ENCODE measurements at regions not wholly inside any gene's neighbourhood (a gene's known extent, or its start where the extent isn't known, plus 50 kb on each side); places are given as distances from the start of the nearest gene placed in this dataset.

DNA sequence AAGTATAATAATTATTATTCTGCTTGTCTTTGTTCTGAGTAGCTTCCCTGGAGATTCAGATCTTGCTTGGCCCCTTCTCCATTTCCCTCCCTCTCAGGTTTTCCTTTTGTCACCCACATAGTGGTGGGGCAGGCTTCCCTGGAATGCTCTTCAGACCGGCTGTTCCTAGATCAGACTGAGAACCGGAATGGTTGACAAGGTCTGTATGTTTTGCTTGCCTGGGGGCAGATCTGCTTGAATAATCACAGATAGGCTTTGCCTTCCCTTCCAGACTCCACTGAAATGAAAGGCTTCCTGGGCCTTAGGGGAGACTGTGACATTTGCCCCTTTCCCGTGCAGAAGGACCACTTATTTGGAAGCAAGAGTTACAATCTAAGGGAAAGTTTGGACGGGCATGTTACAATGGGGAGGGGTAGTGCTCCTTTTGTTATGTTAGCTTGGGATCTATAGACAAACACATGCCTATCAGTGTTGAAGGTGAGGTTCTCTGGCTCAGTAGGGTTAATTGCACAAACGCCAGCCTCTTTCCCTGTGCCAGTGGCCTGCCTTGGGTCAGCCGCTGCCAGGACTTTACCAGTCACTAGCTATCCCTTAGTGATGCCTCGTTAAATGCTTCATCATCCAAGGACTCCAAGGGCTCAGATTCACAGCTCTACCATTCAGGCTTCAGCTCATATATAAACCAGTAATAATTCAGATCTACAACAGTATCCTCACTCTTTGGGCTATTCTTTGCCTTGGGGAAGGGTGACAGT, 178.6 kb downstream of the SNAPC1 start:
- WGBS (ENCODE audit: insufficient coverage, low lambda C conversion rate): no CpG with 5 or more reads among the region's 7 CpGs
- DNase-seq: no peak
- no peak overlapping the region for H3K4me3 ChIP-seq (ENCODE audit: low read length)

DNA sequence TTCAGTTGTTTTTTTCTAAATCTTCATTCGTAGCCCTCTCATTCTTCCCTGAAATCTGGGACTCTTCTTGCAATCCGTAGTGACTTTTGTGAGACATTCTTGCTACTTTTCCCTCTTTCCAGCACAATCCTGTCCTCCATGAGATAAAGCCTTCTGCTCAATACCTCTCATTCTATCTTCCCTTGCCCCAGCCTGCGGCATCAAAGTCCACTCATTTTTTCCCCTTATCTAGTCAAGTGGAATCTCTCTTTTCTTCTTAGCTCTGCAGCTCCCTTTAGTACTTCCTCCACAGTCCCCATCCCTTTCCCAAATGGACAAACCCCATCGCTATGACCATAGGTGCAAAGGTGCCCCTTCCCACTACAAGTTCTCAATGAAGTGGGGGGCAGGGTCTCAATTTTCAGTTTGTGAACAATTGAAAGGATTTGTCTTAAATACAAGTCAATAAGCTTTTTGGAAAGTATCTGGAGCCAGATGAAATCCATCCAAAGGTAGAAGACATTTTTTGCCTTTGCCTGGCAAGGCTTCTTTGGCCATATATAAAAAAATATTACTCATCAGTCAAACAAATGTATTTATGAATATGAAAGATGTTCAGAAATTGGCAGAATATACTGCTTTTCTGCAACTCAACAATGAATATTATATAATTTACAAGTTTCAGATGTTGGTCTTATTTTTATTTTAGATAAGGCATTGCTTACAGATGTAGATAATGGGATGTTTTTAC, 179.4 kb downstream of the SNAPC1 start:
- H3K4me1 ChIP-seq (ENCODE audit: control insufficient read depth, insufficient read depth, low read length): no peaks in the 10 kb centered on the region
- DNase-seq: no peak
- no peaks in the 10 kb centered on the region for H3K27me3 ChIP-seq (ENCODE audit: control insufficient read depth, insufficient read depth, low read length)
- WGBS (ENCODE audit: insufficient coverage, low lambda C conversion rate): 86% methylated on average over 2 of the region's 4 CpGs
- no peaks in the 10 kb centered on the region for H3K9me3 ChIP-seq (ENCODE audit: control insufficient read depth, low read depth, low read length)
- no peak overlapping the region for H3K4me3 ChIP-seq (ENCODE audit: low read length)
- H3K36me3 ChIP-seq (ENCODE audit: control insufficient read depth, insufficient read depth, low read length): no peaks in the 10 kb centered on the region
- no peak overlapping the region for H3K27ac ChIP-seq (ENCODE audit: low read length)

More for the DNA sequence above, 178.6 kb downstream of the SNAPC1 start:
- Histone ChIP-seq H3K4me1 (ENCODE audit: control insufficient read depth, insufficient read depth, low read length) (no peaks in the 10 kb centered on the region), H3K27me3 (ENCODE audit: control insufficient read depth, insufficient read depth, low read length) (no peaks in the 10 kb centered on the region), H3K9me3 (ENCODE audit: control insufficient read depth, low read depth, low read length) (no peaks in the 10 kb centered on the region), H3K27ac (ENCODE audit: low read length) (no peak overlapping the region), H3K36me3 (ENCODE audit: control insufficient read depth, insufficient read depth, low read length) (no peaks in the 10 kb centered on the region)

DNA sequence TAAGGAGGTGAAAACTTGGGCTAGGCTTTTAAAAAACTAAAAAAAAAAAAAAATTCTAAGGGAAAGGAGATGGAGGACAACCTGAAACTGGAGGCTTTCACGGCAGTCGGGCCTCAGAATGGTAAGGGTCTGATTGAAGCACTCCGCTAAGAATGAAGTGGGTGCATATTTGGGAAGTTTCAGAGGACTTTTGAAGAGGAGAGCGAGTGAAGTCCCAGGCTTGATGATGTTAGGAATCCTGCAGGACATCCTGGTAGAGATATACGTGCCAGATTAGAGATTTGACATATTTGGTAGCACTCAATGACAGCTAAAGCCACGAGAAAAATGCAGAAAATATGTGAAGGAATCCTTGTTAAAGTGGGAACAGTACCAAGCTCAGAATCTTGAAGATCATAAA, 186.2 kb downstream of the SNAPC1 start:
- DNase-seq: no peak
- 82% methylated on average over 2 of the region's 6 CpGs for WGBS (ENCODE audit: insufficient coverage, low lambda C conversion rate)
- H3K27me3 ChIP-seq (ENCODE audit: control insufficient read depth, insufficient read depth, low read length): no peaks in the 10 kb centered on the region
- no peak overlapping the region for H3K27ac ChIP-seq (ENCODE audit: low read length)
- H3K4me3 ChIP-seq (ENCODE audit: low read length): no peak overlapping the region
- H3K4me1 ChIP-seq (ENCODE audit: control insufficient read depth, insufficient read depth, low read length): no peaks in the 10 kb centered on the region
- H3K9me3 ChIP-seq (ENCODE audit: control insufficient read depth, low read depth, low read length): no peaks in the 10 kb centered on the region
- no peaks in the 10 kb centered on the region for H3K36me3 ChIP-seq (ENCODE audit: control insufficient read depth, insufficient read depth, low read length)

DNA sequence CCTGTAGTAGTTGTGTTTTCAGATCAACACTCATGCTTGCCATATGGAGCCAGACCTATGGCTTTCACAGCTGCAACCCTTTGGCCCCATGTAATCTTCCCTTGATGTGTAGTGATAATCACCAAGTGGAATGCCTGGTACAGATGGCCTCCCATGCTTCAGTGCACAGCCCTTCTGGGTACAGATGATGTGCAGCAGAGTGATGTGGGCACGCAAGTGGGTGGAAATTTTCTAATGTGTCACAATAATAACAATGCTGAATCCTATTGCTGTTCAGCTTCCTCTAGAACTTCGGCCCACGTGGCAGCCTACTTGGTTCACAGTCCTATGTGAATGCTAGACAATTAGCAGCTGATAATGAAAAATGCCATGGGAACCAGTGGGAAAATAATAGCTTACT, 188.1 kb downstream of the SNAPC1 start:
- no peak overlapping the region for H3K27ac ChIP-seq (ENCODE audit: low read length)
- no peaks in the 10 kb centered on the region for H3K4me1 ChIP-seq (ENCODE audit: control insufficient read depth, insufficient read depth, low read length)
- no CpG with 5 or more reads among the region's 3 CpGs for WGBS (ENCODE audit: insufficient coverage, low lambda C conversion rate)
- no peaks in the 10 kb centered on the region for H3K9me3 ChIP-seq (ENCODE audit: control insufficient read depth, low read depth, low read length)
- no peaks in the 10 kb centered on the region for H3K36me3 ChIP-seq (ENCODE audit: control insufficient read depth, insufficient read depth, low read length)
- no peaks in the 10 kb centered on the region for H3K27me3 ChIP-seq (ENCODE audit: control insufficient read depth, insufficient read depth, low read length)
- no peak for DNase-seq
- no peak overlapping the region for H3K4me3 ChIP-seq (ENCODE audit: low read length)

DNA sequence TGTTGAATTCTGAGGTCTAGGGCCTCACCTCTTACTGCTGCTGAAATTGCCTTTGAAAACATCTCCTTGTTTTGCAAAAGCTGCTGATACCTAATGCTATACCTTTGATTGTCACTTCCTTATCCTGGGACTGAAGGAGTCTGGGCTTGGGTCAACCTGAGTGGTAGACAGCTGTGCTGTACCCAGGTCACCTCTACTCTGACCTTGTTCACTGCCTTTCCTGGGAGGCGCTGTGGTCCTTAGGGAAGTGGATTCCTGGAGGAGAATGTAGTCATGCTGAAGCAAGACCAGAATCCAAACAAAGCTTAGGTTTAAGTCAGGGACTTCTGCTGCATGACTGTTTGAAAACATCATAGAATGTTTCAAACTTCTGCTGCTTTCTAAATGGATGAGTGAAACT, 191.4 kb downstream of the SNAPC1 start:
- no CpG with 5 or more reads among the region's 1 CpG for WGBS (ENCODE audit: insufficient coverage, low lambda C conversion rate)
- Histone ChIP-seq H3K4me3 (ENCODE audit: low read length) (no peak overlapping the region), H3K27ac (ENCODE audit: low read length) (no peak overlapping the region), H3K27me3 (ENCODE audit: control insufficient read depth, insufficient read depth, low read length) (no peaks in the 10 kb centered on the region), H3K9me3 (ENCODE audit: control insufficient read depth, low read depth, low read length) (no peaks in the 10 kb centered on the region), H3K4me1 (ENCODE audit: control insufficient read depth, insufficient read depth, low read length) (no peaks in the 10 kb centered on the region), H3K36me3 (ENCODE audit: control insufficient read depth, insufficient read depth, low read length) (no peaks in the 10 kb centered on the region)
- DNase-seq: no peak

DNA sequence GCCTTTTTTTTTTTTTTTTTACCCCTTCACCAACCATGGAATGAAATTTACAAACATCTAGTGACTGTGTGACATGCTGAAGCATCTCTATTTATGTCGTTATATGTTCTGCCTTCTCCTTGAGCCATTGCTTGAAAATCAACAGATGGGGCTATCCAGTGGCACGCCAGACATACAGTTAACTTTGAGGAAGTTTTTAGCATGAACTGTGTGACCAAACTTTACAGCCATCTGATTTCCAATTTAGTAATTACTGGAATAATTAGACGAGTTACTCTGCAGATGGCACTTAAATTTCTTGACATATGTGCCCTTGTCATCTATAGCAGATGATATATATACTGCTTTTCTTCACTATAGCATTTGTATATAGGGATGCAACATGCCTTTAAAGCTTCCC, 192.1 kb downstream of the SNAPC1 start:
- no peak overlapping the region for H3K27ac ChIP-seq (ENCODE audit: low read length)
- no peaks in the 10 kb centered on the region for H3K9me3 ChIP-seq (ENCODE audit: control insufficient read depth, low read depth, low read length)
- H3K4me1 ChIP-seq (ENCODE audit: control insufficient read depth, insufficient read depth, low read length): no peaks in the 10 kb centered on the region
- H3K36me3 ChIP-seq (ENCODE audit: control insufficient read depth, insufficient read depth, low read length): no peaks in the 10 kb centered on the region
- no peak overlapping the region for H3K4me3 ChIP-seq (ENCODE audit: low read length)
- WGBS (ENCODE audit: insufficient coverage, low lambda C conversion rate): no CpG with 5 or more reads among the region's 3 CpGs
- H3K27me3 ChIP-seq (ENCODE audit: control insufficient read depth, insufficient read depth, low read length): no peaks in the 10 kb centered on the region
- no peak for DNase-seq

DNA sequence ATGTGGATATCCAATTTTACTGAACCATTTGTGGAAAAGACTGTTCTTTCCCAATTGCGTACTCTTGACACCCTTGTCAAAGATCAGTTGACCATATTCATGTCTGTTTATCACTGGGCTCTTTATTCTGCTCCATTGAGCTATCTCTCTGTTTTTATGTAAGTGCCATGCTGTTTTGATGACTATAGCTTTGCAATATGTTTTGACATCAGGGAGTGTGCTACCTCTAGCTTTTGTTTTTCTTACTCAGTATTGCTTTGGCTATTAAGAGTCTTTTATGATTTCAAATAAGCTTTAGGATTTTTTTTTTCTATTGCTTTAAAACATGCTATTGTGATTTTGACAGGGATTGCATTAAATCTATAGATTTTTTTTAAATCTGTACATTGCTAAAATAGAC, 194.3 kb downstream of the SNAPC1 start:
- no CpG with 5 or more reads among the region's 1 CpG for WGBS (ENCODE audit: insufficient coverage, low lambda C conversion rate)
- Histone ChIP-seq H3K27ac (ENCODE audit: low read length) (no peak overlapping the region), H3K27me3 (ENCODE audit: control insufficient read depth, insufficient read depth, low read length) (no peaks in the 10 kb centered on the region), H3K4me3 (ENCODE audit: low read length) (no peak overlapping the region), H3K9me3 (ENCODE audit: control insufficient read depth, low read depth, low read length) (no peaks in the 10 kb centered on the region), H3K4me1 (ENCODE audit: control insufficient read depth, insufficient read depth, low read length) (no peaks in the 10 kb centered on the region), H3K36me3 (ENCODE audit: control insufficient read depth, insufficient read depth, low read length) (no peaks in the 10 kb centered on the region)
- DNase-seq: no peak

DNA sequence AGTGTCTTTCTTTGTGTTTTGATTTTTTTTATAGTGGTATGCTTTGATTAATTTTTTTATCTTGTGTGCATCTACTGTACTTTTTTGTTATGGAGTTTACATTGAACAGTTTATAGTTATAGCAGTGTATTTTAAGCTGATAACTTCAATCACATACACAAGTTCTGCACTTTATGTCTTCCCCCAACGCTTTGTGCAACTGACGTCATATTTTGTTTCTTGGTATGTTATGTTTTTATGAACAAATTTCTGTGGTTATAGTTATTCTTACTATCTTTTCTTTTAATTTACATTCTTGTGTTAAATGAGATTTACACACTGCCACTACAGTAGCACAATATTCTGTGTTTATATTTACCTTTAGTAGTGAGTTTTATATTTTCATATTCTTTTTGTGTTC, 197.1 kb downstream of the SNAPC1 start:
- no peaks in the 10 kb centered on the region for H3K9me3 ChIP-seq (ENCODE audit: control insufficient read depth, low read depth, low read length)
- no peaks in the 10 kb centered on the region for H3K27me3 ChIP-seq (ENCODE audit: control insufficient read depth, insufficient read depth, low read length)
- no peak for DNase-seq
- no CpG with 5 or more reads among the region's 2 CpGs for WGBS (ENCODE audit: insufficient coverage, low lambda C conversion rate)
- H3K27ac ChIP-seq (ENCODE audit: low read length): no peak overlapping the region
- H3K36me3 ChIP-seq (ENCODE audit: control insufficient read depth, insufficient read depth, low read length): no peaks in the 10 kb centered on the region
- H3K4me1 ChIP-seq (ENCODE audit: control insufficient read depth, insufficient read depth, low read length): no peaks in the 10 kb centered on the region
- H3K4me3 ChIP-seq (ENCODE audit: low read length): no peak overlapping the region

DNA sequence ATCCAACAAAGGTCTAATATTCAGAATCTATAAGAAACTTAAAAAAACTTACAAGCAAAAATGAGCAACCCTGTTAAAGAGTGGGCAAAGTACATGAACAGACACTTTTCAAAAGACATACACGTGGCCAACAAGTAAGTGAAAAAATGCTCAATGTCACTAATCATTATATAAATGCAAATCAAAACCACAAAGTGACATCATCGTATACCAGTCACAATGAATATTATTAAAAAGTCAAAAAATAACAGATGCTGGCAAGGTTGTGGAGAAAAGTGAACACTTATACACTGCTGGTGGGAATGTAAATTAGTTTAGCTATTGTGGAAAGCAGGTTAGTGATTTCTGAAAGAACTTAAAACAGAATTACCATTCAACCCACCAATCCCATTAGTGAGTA, 199.1 kb downstream of the SNAPC1 start:
- no peak overlapping the region for H3K4me3 ChIP-seq (ENCODE audit: low read length)
- H3K27ac ChIP-seq (ENCODE audit: low read length): no peak overlapping the region
- 83% methylated on average over 1 of the region's 2 CpGs for WGBS (ENCODE audit: insufficient coverage, low lambda C conversion rate)
- no peaks in the 10 kb centered on the region for H3K4me1 ChIP-seq (ENCODE audit: control insufficient read depth, insufficient read depth, low read length)
- no peaks in the 10 kb centered on the region for H3K27me3 ChIP-seq (ENCODE audit: control insufficient read depth, insufficient read depth, low read length)
- H3K36me3 ChIP-seq (ENCODE audit: control insufficient read depth, insufficient read depth, low read length): no peaks in the 10 kb centered on the region
- DNase-seq: no peak
- H3K9me3 ChIP-seq (ENCODE audit: control insufficient read depth, low read depth, low read length): no peaks in the 10 kb centered on the region

DNA sequence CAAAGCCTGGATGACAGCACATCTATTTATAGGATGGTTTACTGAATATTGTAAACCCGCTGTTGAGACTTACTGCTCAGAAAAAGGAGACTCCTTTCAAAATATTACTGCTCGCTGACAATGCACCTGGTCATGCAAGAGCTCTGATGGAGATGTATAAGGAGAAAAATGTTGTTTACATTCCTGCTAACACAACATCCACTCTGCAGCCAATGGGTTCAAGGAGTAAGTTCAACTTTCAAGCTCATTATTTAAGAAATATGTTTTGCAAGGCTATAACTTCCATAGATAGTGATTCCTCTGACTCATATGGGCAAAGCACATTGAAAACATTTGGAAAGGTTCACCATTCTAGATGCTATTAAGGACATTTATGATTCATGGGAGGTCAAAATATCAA, 201.7 kb downstream of the SNAPC1 start:
- Histone ChIP-seq H3K27me3 (ENCODE audit: control insufficient read depth, insufficient read depth, low read length) (no peaks in the 10 kb centered on the region), H3K4me1 (ENCODE audit: control insufficient read depth, insufficient read depth, low read length) (no peaks in the 10 kb centered on the region), H3K36me3 (ENCODE audit: control insufficient read depth, insufficient read depth, low read length) (no peaks in the 10 kb centered on the region), H3K4me3 (ENCODE audit: low read length) (no peak overlapping the region), H3K9me3 (ENCODE audit: control insufficient read depth, low read depth, low read length) (no peaks in the 10 kb centered on the region), H3K27ac (ENCODE audit: low read length) (no peak overlapping the region)
- no peak for DNase-seq
- no CpG with 5 or more reads among the region's 2 CpGs for WGBS (ENCODE audit: insufficient coverage, low lambda C conversion rate)

Measured in large intestine (tissue), 3 donors.